Activated B cell treated with CpG ODN at 0.5 μM for 24 hours (primary cell): ENCODE measurements at regions not wholly inside any gene's neighbourhood (a gene's known extent, or its start where the extent isn't known, plus 50 kb on each side); places are given as distances from the start of the nearest gene placed in this dataset.
"Not testable (repeated sequence)": the region's sequence is repeated elsewhere in the genome, so short reads cannot be mapped to it uniquely, and the experiment has no call there.

Source experiments
- ATAC-seq: fragments of 200-7000 bp; cut with Tn5 transposase; one replicate; pipeline ENCODE4 v1.10.0; 2021; ENCODE audit warnings: low read depth, mild to moderate bottlenecking, moderate library complexity
- CTCF ChIA-PET: fragments of 350-600 bp; sonication (Branson Sonifier 250); formaldehyde crosslinking; loops from one replicate; lab custom pipeline; 2021; ENCODE audit warnings: antibody characterized with exemption; lab: Charles Lee
- POLR2A ChIA-PET: fragments of 350-600 bp; sonication (Branson Sonifier 250); formaldehyde crosslinking; loops from one replicate; lab custom pipeline; 2021; ENCODE audit warnings: antibody characterized with exemption; lab: Charles Lee
- DNase-seq: peaks from one replicate; pipeline ENCODE4 v3.0.0; 2022
- H3K27ac Mint-ChIP-seq: one replicate; pipeline ENCODE4 v1.8.0; 2020; ENCODE audit warnings: mixed read lengths
- H3K27me3 Mint-ChIP-seq: one replicate; pipeline ENCODE4 v1.8.0; 2021; ENCODE audit warnings: mixed read lengths
- H3K36me3 Mint-ChIP-seq: one replicate; pipeline ENCODE4 v1.8.0; 2021; ENCODE audit warnings: low read depth, mixed read lengths
- H3K4me1 Mint-ChIP-seq: one replicate; pipeline ENCODE4 v1.8.0; 2021; ENCODE audit warnings: mixed read lengths
- H3K4me3 Mint-ChIP-seq: one replicate; pipeline ENCODE4 v1.8.0; 2020; ENCODE audit warnings: mild to moderate bottlenecking, mixed read lengths
- H3K9me3 Mint-ChIP-seq: one replicate; pipeline ENCODE4 v1.8.0; 2020; ENCODE audit warnings: mixed read lengths
- intact Hi-C: fragments of 100-400 bp; cut with micrococcal nuclease; formaldehyde crosslinking; loops from one replicate; pipeline ENCODE4 v1.15.1; 2024
- TF ChIP-seq, protein P1 (sequence below): fragments of 200-600 bp; IDR thresholded peaks from one replicate; pipeline ENCODE4 v1.8.0; 2022; ENCODE audit warnings: antibody characterized with exemption, mild to moderate bottlenecking

DNA sequence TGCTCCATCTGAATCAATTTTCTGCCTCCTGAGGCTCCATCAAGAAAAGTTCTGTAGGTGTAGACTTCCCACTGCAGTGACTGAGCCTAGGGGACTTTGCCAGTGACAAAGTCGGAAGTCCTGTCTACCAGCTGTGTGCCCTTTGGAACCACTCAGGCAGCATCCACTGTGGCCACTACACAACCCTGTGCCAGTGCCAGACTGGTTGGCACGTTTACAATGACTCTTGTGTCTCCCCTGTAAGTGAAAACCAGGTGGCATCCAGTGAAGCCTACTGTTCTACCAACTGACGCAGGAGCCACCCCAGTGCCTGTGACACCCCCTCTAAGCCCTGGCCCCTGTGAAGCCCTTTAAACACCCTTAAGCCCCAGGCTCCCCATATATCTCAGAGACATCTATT is 132.1 kb upstream of the SERPINE2 start:
- no peak for ATAC-seq
- Mint-ChIP-seq H3K4me1 (no peaks in the 10 kb centered on the region), H3K9me3 (peaks cover 4% of the 10 kb centered on the region), H3K36me3 (no peaks in the 10 kb centered on the region), H3K4me3 (no peak overlapping the region), H3K27me3 (peaks cover 4% of the 10 kb centered on the region), H3K27ac (no peak overlapping the region)
- no peak for DNase-seq
- ChIA-PET POLR2A (no interaction called here), CTCF (no interaction called here)
- TF ChIP-seq, protein P1, sequence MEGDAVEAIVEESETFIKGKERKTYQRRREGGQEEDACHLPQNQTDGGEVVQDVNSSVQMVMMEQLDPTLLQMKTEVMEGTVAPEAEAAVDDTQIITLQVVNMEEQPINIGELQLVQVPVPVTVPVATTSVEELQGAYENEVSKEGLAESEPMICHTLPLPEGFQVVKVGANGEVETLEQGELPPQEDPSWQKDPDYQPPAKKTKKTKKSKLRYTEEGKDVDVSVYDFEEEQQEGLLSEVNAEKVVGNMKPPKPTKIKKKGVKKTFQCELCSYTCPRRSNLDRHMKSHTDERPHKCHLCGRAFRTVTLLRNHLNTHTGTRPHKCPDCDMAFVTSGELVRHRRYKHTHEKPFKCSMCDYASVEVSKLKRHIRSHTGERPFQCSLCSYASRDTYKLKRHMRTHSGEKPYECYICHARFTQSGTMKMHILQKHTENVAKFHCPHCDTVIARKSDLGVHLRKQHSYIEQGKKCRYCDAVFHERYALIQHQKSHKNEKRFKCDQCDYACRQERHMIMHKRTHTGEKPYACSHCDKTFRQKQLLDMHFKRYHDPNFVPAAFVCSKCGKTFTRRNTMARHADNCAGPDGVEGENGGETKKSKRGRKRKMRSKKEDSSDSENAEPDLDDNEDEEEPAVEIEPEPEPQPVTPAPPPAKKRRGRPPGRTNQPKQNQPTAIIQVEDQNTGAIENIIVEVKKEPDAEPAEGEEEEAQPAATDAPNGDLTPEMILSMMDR, result no peak
- intact Hi-C loops, result no loop called here

DNA sequence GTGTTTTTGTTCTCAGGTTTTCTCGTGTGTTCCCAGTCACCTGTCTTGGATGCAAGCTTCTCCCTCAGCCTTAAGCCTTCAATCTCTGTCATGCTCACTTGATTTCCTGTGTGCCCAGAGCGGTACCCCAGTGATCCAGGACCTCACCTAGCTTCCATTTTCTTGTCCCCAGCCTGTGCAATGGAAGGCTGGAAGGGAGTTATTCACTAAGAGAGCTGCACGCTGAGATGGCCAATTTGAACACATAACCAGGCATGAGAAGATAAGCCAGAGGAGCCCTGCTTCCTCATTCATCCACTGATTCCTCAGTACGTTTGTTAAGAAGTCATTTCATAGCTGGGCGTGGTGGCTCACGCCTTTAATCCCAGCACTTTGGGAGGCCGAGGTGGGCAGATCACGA is 130.8 kb upstream of the SERPINE2 start:
- Mint-ChIP-seq H3K36me3 (no peaks in the 10 kb centered on the region), H3K4me1 (no peaks in the 10 kb centered on the region), H3K4me3 (no peak overlapping the region), H3K27ac (no peak overlapping the region), H3K27me3 (peaks cover 2% of the 10 kb centered on the region), H3K9me3 (peaks cover 4% of the 10 kb centered on the region)
- ChIA-PET POLR2A (no interaction called here), CTCF (no interaction called here)
- TF ChIP-seq, protein P1, result no peak
- no peak for DNase-seq
- ATAC-seq, result no peak
- intact Hi-C loops, result no loop called here

DNA sequence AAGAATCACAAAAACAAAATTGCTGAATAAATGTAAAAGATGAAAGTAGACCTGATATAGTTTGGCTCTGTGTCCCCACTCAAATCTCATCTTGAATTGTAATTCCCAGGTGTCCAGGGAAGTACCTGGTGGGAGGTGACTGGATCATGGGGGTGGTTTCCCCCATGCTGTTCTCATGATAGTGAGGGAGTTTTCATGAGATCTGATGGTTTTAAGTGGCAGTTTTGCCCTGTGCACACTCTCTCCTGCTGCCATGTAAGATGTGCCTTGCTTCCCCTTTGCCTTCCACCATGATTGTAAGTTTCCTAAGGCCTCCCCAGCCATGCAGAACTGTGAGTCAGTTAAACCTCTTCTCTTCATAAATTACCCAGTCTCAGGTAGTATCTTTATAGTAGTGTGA is 128.7 kb upstream of the SERPINE2 start:
- CTCF ChIA-PET, intact Hi-C loops, H3K36me3 Mint-ChIP-seq, H3K9me3 Mint-ChIP-seq, H3K27me3 Mint-ChIP-seq, H3K4me3 Mint-ChIP-seq, DNase-seq, ATAC-seq, POLR2A ChIA-PET, H3K4me1 Mint-ChIP-seq, H3K27ac Mint-ChIP-seq: not testable (repeated sequence)

DNA sequence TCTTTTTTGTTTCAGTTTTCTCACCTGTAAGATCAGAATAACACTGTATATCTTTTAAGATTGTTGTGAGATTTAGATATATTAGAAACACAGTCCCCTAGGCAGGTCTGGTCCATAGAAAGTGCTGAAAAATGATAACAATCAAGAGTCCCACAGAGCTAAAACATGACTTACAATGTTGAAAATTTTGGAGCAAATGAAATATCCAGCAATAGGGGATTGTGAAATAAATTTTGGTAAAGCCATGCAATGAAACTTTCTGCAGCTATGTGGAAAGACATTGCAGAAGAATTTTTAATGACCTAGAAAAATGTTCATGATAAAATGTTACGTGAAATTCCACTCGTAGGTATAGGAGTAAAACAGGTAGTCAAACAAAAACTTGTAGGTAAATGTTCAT is 127.6 kb upstream of the SERPINE2 start:
- H3K9me3 Mint-ChIP-seq, result peaks cover 7% of the 10 kb centered on the region
- intact Hi-C loops, result no loop called here
- no peak overlapping the region for H3K27ac Mint-ChIP-seq
- ATAC-seq, result no peak
- ChIA-PET POLR2A (no interaction called here), CTCF (no interaction called here)
- no peak overlapping the region for H3K4me3 Mint-ChIP-seq
- TF ChIP-seq, protein P1, result no peak
- no peaks in the 10 kb centered on the region for H3K4me1 Mint-ChIP-seq
- DNase-seq, result no peak
- no peaks in the 10 kb centered on the region for H3K36me3 Mint-ChIP-seq
- H3K27me3 Mint-ChIP-seq, result peaks cover 8% of the 10 kb centered on the region

DNA sequence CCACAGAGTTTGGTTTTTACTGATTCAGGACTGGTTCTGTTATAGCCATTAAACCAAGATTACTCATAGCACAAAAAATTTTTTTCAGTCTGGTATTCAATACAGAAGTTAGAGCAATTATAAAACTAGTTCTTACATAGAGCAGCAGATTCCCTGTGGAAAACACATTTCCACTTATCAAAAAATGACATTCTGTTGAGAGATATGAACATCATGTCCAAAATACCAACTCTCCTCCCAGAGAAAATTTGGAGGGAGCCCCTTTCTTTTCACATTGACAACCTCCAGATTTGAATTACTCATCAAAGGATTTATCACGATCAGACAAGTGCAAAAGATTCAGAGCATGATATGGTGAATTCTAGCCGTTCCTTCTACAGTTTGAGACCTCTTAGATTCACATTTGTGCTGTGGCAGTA is 126.8 kb upstream of the SERPINE2 start:
- TF ChIP-seq, protein P1, result no peak
- POLR2A ChIA-PET, result no interaction called here
- no peak for DNase-seq
- no peak overlapping the region for H3K4me3 Mint-ChIP-seq
- no peaks in the 10 kb centered on the region for H3K4me1 Mint-ChIP-seq
- H3K27ac Mint-ChIP-seq, result no peak overlapping the region
- H3K27me3 Mint-ChIP-seq, result peaks cover 8% of the 10 kb centered on the region
- no peaks in the 10 kb centered on the region for H3K36me3 Mint-ChIP-seq
- intact Hi-C loops, result no loop called here
- peaks cover 7% of the 10 kb centered on the region for H3K9me3 Mint-ChIP-seq
- no peak for ATAC-seq
- CTCF ChIA-PET, result no interaction called here

DNA sequence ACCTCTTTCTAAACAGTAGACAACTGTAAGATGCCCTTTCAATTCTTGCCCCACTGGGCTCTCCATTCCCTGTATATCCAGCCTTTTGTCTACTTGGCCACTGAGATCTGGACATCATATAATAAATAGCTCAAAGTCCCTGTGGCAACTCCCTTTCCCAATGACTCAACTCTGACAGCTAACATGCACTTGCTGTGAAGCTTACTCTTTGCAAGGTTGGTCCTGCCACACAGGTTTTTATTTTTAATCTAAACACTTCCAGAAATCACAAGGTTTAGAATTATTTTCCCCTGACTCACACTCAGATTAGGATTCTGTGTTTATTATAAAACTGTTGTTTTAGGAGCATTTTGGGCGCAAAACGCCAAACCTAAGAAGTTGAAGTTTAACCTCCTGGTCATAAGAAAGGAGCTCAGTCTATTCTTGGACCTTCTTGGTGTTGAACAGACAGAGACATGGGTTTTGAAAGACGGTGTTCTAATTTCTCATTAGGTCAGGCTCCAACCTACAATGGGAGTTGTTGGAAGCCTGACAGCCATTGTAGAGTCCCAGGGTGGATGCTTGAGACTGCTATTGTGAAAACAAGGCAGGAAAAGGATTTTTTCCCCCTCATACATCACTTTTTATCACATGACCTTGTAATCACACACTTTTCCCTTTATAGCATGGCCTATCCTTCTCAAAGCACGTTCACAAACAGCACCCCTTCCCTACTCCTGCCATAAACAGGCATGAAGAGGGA is 124.7 kb upstream of the SERPINE2 start:
- Mint-ChIP-seq H3K36me3 (no peaks in the 10 kb centered on the region), H3K9me3 (peaks cover 7% of the 10 kb centered on the region), H3K4me1 (no peaks in the 10 kb centered on the region), H3K4me3 (no peak overlapping the region), H3K27me3 (peaks cover 8% of the 10 kb centered on the region), H3K27ac (no peak overlapping the region)
- TF ChIP-seq, protein P1, result no peak
- ChIA-PET CTCF (no interaction called here), POLR2A (no interaction called here)
- intact Hi-C loops, result no loop called here
- ATAC-seq (no peak), DNase-seq (no peak)
